GM12872 (cell line): ENCODE measurements at regions not wholly inside any gene's neighbourhood (a gene's known extent, or its start where the extent isn't known, plus 50 kb on each side); places are given as distances from the start of the nearest gene placed in this dataset.

ENCODE experiments used
- CTCF ChIP-seq: IDR thresholded peaks from 3 replicates; pipeline ENCODE4 v1.5.1; 2011; ENCODE audit warnings: low read depth, mild to moderate bottlenecking, low read length, moderate library complexity; ENCODE audit not compliant: insufficient read depth

- no peak for TF ChIP-seq CTCF
Observed at GRCh38 chr2:17272170-17272569, 246.1 kb downstream of the RAD51AP2 start.

- no peak for TF ChIP-seq CTCF
Observed at GRCh38 chr2:17271416-17271815, 246.8 kb downstream of the RAD51AP2 start.

- no peak for TF ChIP-seq CTCF
Observed at GRCh38 chr2:17270894-17271293, 247.3 kb downstream of the RAD51AP2 start.

GRCh38 chr2:17263570-17263968, 254.7 kb downstream of the RAD51AP2 start:
- no peak for TF ChIP-seq CTCF

GRCh38 chr2:17262854-17263569, 255.2 kb downstream of the RAD51AP2 start:
- no peak for TF ChIP-seq CTCF

GRCh38 chr2:17259613-17260012, 258.6 kb downstream of the RAD51AP2 start:
- no peak for TF ChIP-seq CTCF

- TF ChIP-seq CTCF = no peak
Observed at GRCh38 chr2:17258861-17259260, 259.4 kb downstream of the RAD51AP2 start.
